PC-3 (cell line): ENCODE measurements at regions not wholly inside any gene's neighbourhood (a gene's known extent, or its start where the extent isn't known, plus 50 kb on each side); places are given as distances from the start of the nearest gene placed in this dataset.
"Not testable (repeated sequence)": the region's sequence is repeated elsewhere in the genome, so short reads cannot be mapped to it uniquely, and the experiment has no call there.

Experiments
- CTCF ChIP-seq: fragments of 300-600 bp; sonication (generic); conservative IDR thresholded peaks from 2 replicates; pipeline ENCODE4 v1.5.1; 2017; ENCODE audit warnings: antibody characterized with exemption, low read depth, mild to moderate bottlenecking, low read length
- EZH2 ChIP-seq: fragments of 300-600 bp; sonication (generic); IDR thresholded peaks from one replicate; pipeline ENCODE4 v1.6.1; 2017; ENCODE audit warnings: antibody characterized with exemption, mild to moderate bottlenecking, low read length; ENCODE audit not compliant: unreplicated experiment

- TF ChIP-seq EZH2, CTCF: not testable (repeated sequence)
Measured at GRCh38 chr2:158884552-158884951, 83.9 kb upstream of the TANC1 start.
